A673 (cell line): ENCODE measurements at regions not wholly inside any gene's neighbourhood (a gene's known extent, or its start where the extent isn't known, plus 50 kb on each side); places are given as distances from the start of the nearest gene placed in this dataset.

ENCODE experiments used
- CTCF ChIP-seq: fragments of 300-800, 200-600 bp; sonication (generic); conservative IDR thresholded peaks from 2 replicates; pipeline ENCODE4 v1.5.1; 2017; ENCODE audit warnings: low read depth, mild to moderate bottlenecking, antibody characterized with exemption, low read length, moderate library complexity, mixed read lengths
- EZH2 ChIP-seq: fragments of 200-600 bp; sonication (generic); IDR thresholded peaks from 2 replicates; pipeline ENCODE4 v1.6.1; 2017; ENCODE audit warnings: borderline replicate concordance, low read depth, mild to moderate bottlenecking, mixed read lengths, antibody characterized with exemption, low read length; ENCODE audit not compliant: poor library complexity, severe bottlenecking

DNA sequence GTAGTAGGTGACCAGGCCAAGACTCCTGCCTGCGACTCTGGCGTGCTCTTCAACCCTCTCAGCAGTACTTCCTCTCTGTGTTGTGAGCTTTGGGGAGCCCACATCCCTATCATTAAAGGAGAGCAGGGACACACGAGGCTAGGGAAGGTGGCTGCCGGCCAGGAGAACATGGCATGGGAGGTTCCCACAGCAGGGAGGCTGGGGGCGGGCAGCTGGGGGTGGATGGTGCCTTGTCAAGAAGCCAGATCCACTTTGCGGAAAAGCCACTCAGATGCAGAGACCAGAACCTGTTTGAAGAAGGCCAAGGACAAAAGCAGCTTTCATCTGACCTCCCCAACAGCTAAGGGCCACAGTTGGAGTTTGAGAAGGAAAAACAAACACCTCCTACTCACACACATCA, 198.6 kb downstream of the BCL11B start:
- no peak for TF ChIP-seq CTCF
- TF ChIP-seq EZH2, result no peak
